RCC 7860 (cell line): ENCODE measurements at regions not wholly inside any gene's neighbourhood (a gene's known extent, or its start where the extent isn't known, plus 50 kb on each side); places are given as distances from the start of the nearest gene placed in this dataset.

Source experiments
- DNase-seq: peaks from one replicate; pipeline ENCODE4 v3.0.0-alpha.2; 2015; ENCODE audit warnings: low spot score
- FAIRE-seq: peaks from 2 replicates; lab custom pipeline; 2012; peaks lifted over from hg19 to GRCh38; lab: Jason Lieb, UNC

DNA sequence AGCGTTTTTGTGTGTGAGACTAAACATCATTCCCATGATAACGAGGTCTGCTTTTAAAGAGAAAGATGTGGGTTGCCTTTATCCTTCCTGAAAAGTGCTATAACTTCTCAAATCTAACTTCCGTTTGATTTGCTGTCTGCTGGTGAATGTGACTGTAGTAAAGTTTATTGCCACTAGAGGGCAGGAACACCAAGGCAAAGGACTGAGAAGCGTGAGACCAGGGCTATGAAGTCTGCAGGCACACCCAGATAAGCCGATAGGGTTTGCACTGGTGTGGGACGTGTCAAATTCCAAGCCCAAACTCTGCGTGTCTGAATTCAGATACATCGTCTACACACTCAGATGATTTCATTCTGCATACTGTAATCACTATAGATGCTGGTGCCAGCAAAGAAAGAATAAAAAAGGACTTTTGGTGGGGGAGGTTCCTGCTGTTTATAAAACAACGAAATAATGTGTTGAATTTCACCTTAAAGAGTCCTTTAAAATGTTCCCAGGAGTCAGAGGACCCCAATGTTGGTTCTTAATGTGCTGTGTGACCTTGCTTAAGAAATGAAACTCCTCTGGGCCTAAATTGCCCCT, 87.2 kb downstream of the PTTG1 start:
- peak; percentile 41 for FAIRE-seq
- DNase-seq: peak; percentile 66

DNA sequence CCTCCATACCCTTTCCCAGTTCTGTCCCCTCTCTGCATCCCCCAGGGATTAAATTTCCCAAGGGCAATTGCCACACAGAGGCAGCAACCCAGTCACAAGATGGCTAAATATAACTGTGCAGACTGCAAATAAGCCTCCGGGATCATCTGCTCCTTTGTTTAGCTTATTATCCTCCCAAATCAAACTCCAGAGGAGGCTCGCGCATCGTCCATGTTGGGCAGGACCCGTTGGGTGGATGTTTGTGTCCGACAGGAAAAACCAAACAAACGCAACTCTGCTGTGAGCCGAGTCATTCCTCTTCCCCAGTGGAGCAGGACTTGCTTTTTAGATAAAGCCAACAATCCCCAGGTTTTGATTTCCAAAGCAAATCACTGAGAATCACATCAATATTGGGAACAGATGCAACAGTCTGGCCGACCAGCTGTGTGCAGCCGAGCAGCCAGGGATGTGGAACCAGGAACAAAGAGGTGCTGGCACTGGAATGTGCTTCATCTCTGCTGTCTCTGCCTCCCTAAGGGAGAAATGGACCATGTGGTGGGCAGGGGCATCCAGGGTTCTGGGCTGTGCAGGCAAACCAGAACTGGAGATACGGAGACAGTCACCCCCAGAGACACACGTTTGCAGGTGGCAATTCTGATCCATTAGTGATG, 89.8 kb downstream of the PTTG1 start:
- no peak for FAIRE-seq
- no peak for DNase-seq
